GM19328 (cell line): ENCODE measurements at regions not wholly inside any gene's neighbourhood (a gene's known extent, or its start where the extent isn't known, plus 50 kb on each side); places are given as distances from the start of the nearest gene placed in this dataset.
"Not testable (repeated sequence)": the region's sequence is repeated elsewhere in the genome, so short reads cannot be mapped to it uniquely, and the experiment has no call there.

Experiments
- ATAC-seq: cut with Tn5 transposase; IDR thresholded peaks from one replicate; pipeline ENCODE4 v1.9.1; 2021; ENCODE audit warnings: mild to moderate bottlenecking, moderate library complexity; ENCODE audit not compliant: unreplicated experiment

- ATAC-seq, result no peak
These were observed 138.1 kb upstream of the RAP2B start for GRCh38 chr3:153023896-153024295.

- ATAC-seq, result no peak
These were observed 136.0 kb upstream of the RAP2B start for GRCh38 chr3:153026026-153026425.

- ATAC-seq, result no peak
These were observed 133.6 kb upstream of the RAP2B start for GRCh38 chr3:153028381-153028780.

GRCh38 chr3:153029350-153029749, 132.7 kb upstream of the RAP2B start:
- ATAC-seq, result no peak

GRCh38 chr3:153032891-153033290, 129.1 kb upstream of the RAP2B start:
- no peak for ATAC-seq

GRCh38 chr3:153036846-153037245, 125.2 kb upstream of the RAP2B start:
- no peak for ATAC-seq

GRCh38 chr3:153038367-153038766, 123.7 kb upstream of the RAP2B start:
- no peak for ATAC-seq

- no peak for ATAC-seq
These were observed 123.2 kb upstream of the RAP2B start for GRCh38 chr3:153038779-153039178.

GRCh38 chr3:153041181-153041580, 120.8 kb upstream of the RAP2B start:
- no peak for ATAC-seq

GRCh38 chr3:153042088-153042487, 119.9 kb upstream of the RAP2B start:
- no peak for ATAC-seq

GRCh38 chr3:153043729-153044328, 118.2 kb upstream of the RAP2B start:
- no peak for ATAC-seq

- ATAC-seq, result no peak
These were observed 116.9 kb upstream of the RAP2B start for GRCh38 chr3:153045150-153045549.

- ATAC-seq, result no peak
These were observed 111.0 kb upstream of the RAP2B start for GRCh38 chr3:153050978-153051377.

- no peak for ATAC-seq
These were observed 110.5 kb upstream of the RAP2B start for GRCh38 chr3:153051427-153052095.

GRCh38 chr3:153052096-153052460, 109.9 kb upstream of the RAP2B start:
- ATAC-seq, result no peak

GRCh38 chr3:153055217-153055616, 106.8 kb upstream of the RAP2B start:
- ATAC-seq, result no peak

GRCh38 chr3:153055779-153056178, 106.2 kb upstream of the RAP2B start:
- no peak for ATAC-seq

- not testable (repeated sequence) for ATAC-seq
These were observed 103.9 kb upstream of the RAP2B start for GRCh38 chr3:153058031-153058688.

GRCh38 chr3:153060346-153060745, 101.7 kb upstream of the RAP2B start:
- ATAC-seq, result no peak

GRCh38 chr3:153061938-153062528, 100.0 kb upstream of the RAP2B start:
- ATAC-seq, result no peak

- no peak for ATAC-seq
These were observed 98.7 kb upstream of the RAP2B start for GRCh38 chr3:153063337-153063736.

- no peak for ATAC-seq
These were observed 95.0 kb upstream of the RAP2B start for GRCh38 chr3:153066983-153067382.
